IMR-90 (cell line): ENCODE measurements at regions not wholly inside any gene's neighbourhood (a gene's known extent, or its start where the extent isn't known, plus 50 kb on each side); places are given as distances from the start of the nearest gene placed in this dataset.

Experiments used
- ATAC-seq: fragments of 200-7000 bp; cut with Tn5 transposase; 2 replicates; pipeline ENCODE4 v1.9.1; 2020; ENCODE audit warnings: low read depth, mild to moderate bottlenecking, moderate library complexity
- BruUV-seq: library from RNA; stranded (reverse); fragments of 400-500 nt; replicated peaks from 2 replicates; lab custom pipeline; 2021; lab: Mats Ljungman, UMichigan
- CTCF ChIA-PET: fragments of 300-600 bp; formaldehyde crosslinking; extraction: SDS; loops from one replicate; lab custom pipeline; 2021; ENCODE audit warnings: antibody characterized with exemption; lab: Yijun Ruan, JAX
- POLR2A ChIA-PET: fragments of 300-600 bp; sonication (Branson Sonifier 250); formaldehyde crosslinking; loops from one replicate; lab custom pipeline; 2022; ENCODE audit warnings: antibody characterized with exemption; ENCODE audit not compliant: unreplicated experiment; lab: Charles Lee
- DNase-seq: peaks from one replicate; pipeline ENCODE4 v3.0.0; 2013
- H2AFZ ChIP-seq: replicated peaks from 2 replicates; pipeline ENCODE3; 2013; ENCODE audit warnings: low read length, mild to moderate bottlenecking; ENCODE audit not compliant: poor library complexity
- H2AK5ac ChIP-seq: 2 replicates; pipeline ENCODE4 v1.6.1; 2013; ENCODE audit warnings: low read depth, low read length, inconsistent platforms
- H2AK9ac ChIP-seq: replicated peaks from 2 replicates; pipeline ENCODE3; 2013; ENCODE audit warnings: mild to moderate bottlenecking, low read depth, low read length, moderate library complexity; ENCODE audit not compliant: poor library complexity
- H2BK120ac ChIP-seq: 2 replicates; pipeline ENCODE4 v1.6.1; 2013; ENCODE audit warnings: low read depth, low read length, inconsistent platforms
- H2BK15ac ChIP-seq: 3 replicates; pipeline ENCODE4 v1.6.1; 2013; ENCODE audit warnings: low read depth, low read length, inconsistent platforms
- H2BK20ac ChIP-seq: 2 replicates; pipeline ENCODE4 v1.6.1; 2013; ENCODE audit warnings: low read depth, mild to moderate bottlenecking, inconsistent platforms, low read length, moderate library complexity
- H2BK5ac ChIP-seq: 2 replicates; pipeline ENCODE4 v1.6.1; 2013; ENCODE audit warnings: mild to moderate bottlenecking, low read depth, low read length, inconsistent platforms; ENCODE audit not compliant: poor library complexity, severe bottlenecking
- H3K14ac ChIP-seq: replicated peaks from 2 replicates; pipeline ENCODE4 v1.6.1; 2013; ENCODE audit warnings: low read depth, low read length, inconsistent platforms
- H3K18ac ChIP-seq: 2 replicates; pipeline ENCODE4 v1.6.1; 2013; ENCODE audit warnings: low read depth, low read length, control low read depth
- H3K23ac ChIP-seq: 2 replicates; pipeline ENCODE4 v1.6.1; 2013; ENCODE audit warnings: low read depth, low read length, inconsistent platforms
- H3K27ac ChIP-seq: 2 replicates; pipeline ENCODE4 v1.5.1; 2013; ENCODE audit warnings: mild to moderate bottlenecking, control low read depth, low read length; ENCODE audit not compliant: insufficient read depth
- H3K27me3 ChIP-seq: 2 replicates; pipeline ENCODE4 v1.6.1; 2013; ENCODE audit warnings: low read length; ENCODE audit not compliant: control insufficient read depth, insufficient read depth
- H3K36me3 ChIP-seq: 2 replicates; pipeline ENCODE4 v1.6.1; 2013; ENCODE audit warnings: low read length, mixed read lengths; ENCODE audit not compliant: control insufficient read depth, insufficient read depth
- H3K4ac ChIP-seq: 2 replicates; pipeline ENCODE4 v1.6.1; 2013; ENCODE audit warnings: low read depth, low read length, inconsistent platforms
- H3K4me1 ChIP-seq: 2 replicates; pipeline ENCODE4 v1.6.1; 2013; ENCODE audit warnings: low read length, mixed read lengths; ENCODE audit not compliant: control insufficient read depth, insufficient read depth
- H3K4me2 ChIP-seq: 2 replicates; pipeline ENCODE4 v1.6.1; 2013; ENCODE audit warnings: low read depth, mild to moderate bottlenecking, control low read depth, low read length, moderate library complexity
- H3K4me3 ChIP-seq: 2 replicates; pipeline ENCODE4 v1.5.1; 2013; ENCODE audit warnings: low read depth, mild to moderate bottlenecking, control low read depth, low read length, moderate library complexity; ENCODE audit not compliant: insufficient read depth
- H3K56ac ChIP-seq: 2 replicates; pipeline ENCODE4 v1.6.1; 2013; ENCODE audit warnings: low read length, inconsistent platforms; ENCODE audit not compliant: insufficient read depth; ENCODE audit errors: extremely low read depth
- H3K79me1 ChIP-seq, 2 experiments: 2 replicates each; pipeline ENCODE4 v1.6.1; 2013; ENCODE audit warnings: low read length in 2 of 2, inconsistent platforms in 1 of 2, low read depth in 1 of 2
- H3K9ac ChIP-seq: 2 replicates; pipeline ENCODE4 v1.6.1; 2013; ENCODE audit warnings: low read depth, low read length, control low read depth
- H3K9me1 ChIP-seq: 2 replicates; pipeline ENCODE4 v1.6.1; 2013; ENCODE audit warnings: low read length, inconsistent platforms; ENCODE audit not compliant: insufficient read depth
- H3K9me3 ChIP-seq: 2 replicates; pipeline ENCODE4 v1.6.1; 2013; ENCODE audit warnings: low read length; ENCODE audit not compliant: control insufficient read depth, insufficient read depth
- H4K20me1 ChIP-seq: 2 replicates; pipeline ENCODE4 v1.6.1; 2013; ENCODE audit warnings: low read length, inconsistent platforms; ENCODE audit not compliant: insufficient read depth
- H4K5ac ChIP-seq: 2 replicates; pipeline ENCODE4 v1.6.1; 2013; ENCODE audit warnings: mild to moderate bottlenecking, low read depth, low read length, control low read depth
- H4K8ac ChIP-seq, 2 experiments: 2 replicates each; pipeline ENCODE4 v1.6.1; 2013; ENCODE audit warnings: low read depth in 2 of 2, low read length in 2 of 2, control low read depth in 1 of 2, inconsistent platforms in 1 of 2
- H4K91ac ChIP-seq: 2 replicates; pipeline ENCODE4 v1.6.1; 2013; ENCODE audit warnings: low read depth, low read length, inconsistent platforms; ENCODE audit not compliant: insufficient read depth
- MAFK ChIP-seq: IDR thresholded peaks from 2 replicates; pipeline ENCODE4 v1.6.1; 2012; ENCODE audit warnings: low read depth, low read length, improper control_type of control experiment
- RAD21 ChIP-seq: IDR thresholded peaks from 2 replicates; pipeline ENCODE4 v1.6.1; 2012; ENCODE audit warnings: low read length, improper control_type of control experiment
- WGBS, 2 experiments: methylation state at CpG; one replicate each; pipeline versions ENCODE4 v1.1.5 to v1.1.7; 2013; ENCODE audit warnings: missing lambda C conversion rate in 2 of 2; ENCODE audit not compliant: insufficient read length in 1 of 2; ENCODE audit errors: extremely low coverage in 2 of 2; 5-methylcytosine and 5-hydroxymethylcytosine counted together
- dilution Hi-C: fragments of 300-500 bp; cut with HindIII; formaldehyde crosslinking; loops from one replicate; pipeline ENCODE4 v1.14.3; 2018; ENCODE audit warnings: low sequenced_read_pairs; ENCODE audit not compliant: unreplicated experiment
- in situ Hi-C: fragments of 300-500 bp; cut with MboI; formaldehyde crosslinking; loops from 3 replicates; pipeline ENCODE4 v1.14.3; 2019; ENCODE audit warnings: low sequenced_read_pairs, inconsistent platforms, mixed read lengths
- intact Hi-C: fragments of 100-400 bp; cut with micrococcal nuclease; formaldehyde crosslinking; loops from 2 replicates; pipeline ENCODE4 v1.10.0; 2022

GRCh38 chr6:92719773-92720172, 699.6 kb downstream of the EPHA7 start:
- Histone ChIP-seq H3K9ac (no peak overlapping the region), H3K23ac (no peak overlapping the region), H3K56ac (no peak overlapping the region), H3K9me1 (no peaks in the 10 kb centered on the region), H2AK9ac (no peak overlapping the region), H3K14ac (no peak overlapping the region), H3K27ac (no peak overlapping the region), H3K4me2 (no peak overlapping the region), H3K27me3 (no peaks in the 10 kb centered on the region), H2BK5ac (no peak overlapping the region), H3K36me3 (no peaks in the 10 kb centered on the region), H2BK120ac (no peak overlapping the region), H3K18ac (no peak overlapping the region), H3K79me1 (no peaks in the 10 kb centered on the region), H4K8ac (no peak overlapping the region), H3K9me3 (no peaks in the 10 kb centered on the region; the same call in 1 of the 2 replicates), H4K20me1 (no peaks in the 10 kb centered on the region), H3K4me3 (no peak overlapping the region), H3K4me1 (no peaks in the 10 kb centered on the region; the same call in 1 of the 2 replicates), H4K91ac (no peak overlapping the region), H2AK5ac (no peak overlapping the region), H2BK15ac (no peak overlapping the region), H3K4ac (no peak overlapping the region), H4K5ac (no peak overlapping the region), H2AFZ (no peak overlapping the region), H2BK20ac (no peak overlapping the region)
- intact Hi-C loops = loop anchor here (5.0 kb wide), 1 partner anchor 38 kb away; no protein-coding TSS in a partner anchor
- DNase-seq = no peak
- dilution Hi-C loops = no loop called here
- in situ Hi-C loops = no loop called here
- no peak for TF ChIP-seq MAFK
- TF ChIP-seq RAD21 = no peak
- POLR2A ChIA-PET = no interaction called here
- no CpG with 5 or more reads among the region's 3 CpGs for WGBS, 2 experiments
- CTCF ChIA-PET = no interaction called here
- ATAC-seq = no peak
- no TSS peak for BruUV-seq
